GM12875 (cell line): ENCODE measurements at regions not wholly inside any gene's neighbourhood (a gene's known extent, or its start where the extent isn't known, plus 50 kb on each side); places are given as distances from the start of the nearest gene placed in this dataset.

ENCODE experiments used
- H3K4me3 ChIP-seq: one replicate; pipeline ENCODE4 v1.5.1; 2011; ENCODE audit warnings: low read depth, low read length, control low read depth
- TF ChIP-seq, protein P1 (sequence below): IDR thresholded peaks from 2 replicates; pipeline ENCODE4 v1.5.1; 2011; ENCODE audit warnings: low read depth, mild to moderate bottlenecking, control low read depth, inconsistent platforms, low read length, moderate library complexity, borderline replicate concordance; ENCODE audit not compliant: insufficient read depth

DNA sequence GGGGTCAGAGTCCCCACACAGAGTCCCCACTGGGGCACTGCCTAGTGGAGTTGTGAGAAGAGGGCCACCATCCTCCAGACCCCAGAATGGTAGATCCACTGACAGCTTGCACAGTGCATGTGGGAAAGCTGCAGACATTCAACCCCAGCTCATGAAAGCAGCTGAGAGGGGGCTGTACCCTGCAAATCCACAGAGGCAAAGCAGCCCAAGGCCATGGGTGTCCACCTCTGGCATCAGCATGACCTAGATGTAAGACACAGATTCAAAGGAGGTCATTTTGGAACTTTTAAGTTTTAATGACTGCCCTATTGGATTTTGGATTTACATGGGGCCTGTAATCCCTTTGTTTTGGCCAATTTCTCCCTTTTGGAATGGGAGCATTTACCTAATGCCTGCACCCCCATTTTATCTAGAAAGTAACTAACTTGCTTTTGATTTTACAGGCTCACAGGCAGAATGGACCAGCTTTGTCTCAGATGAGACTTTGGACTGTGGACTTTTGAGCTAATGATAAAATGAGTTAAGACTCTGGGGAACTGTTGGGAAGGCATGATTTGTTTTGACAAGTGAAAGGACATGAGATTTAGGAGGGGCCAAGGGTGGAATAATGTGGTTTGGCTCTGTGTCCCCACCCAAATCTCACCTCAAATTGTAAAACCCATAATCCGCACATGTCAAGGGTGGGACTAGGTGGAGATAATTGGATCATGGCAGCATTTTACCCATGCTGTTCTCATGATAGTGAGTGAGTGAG, 56.3 kb upstream of the ITGA1 start:
- TF ChIP-seq, protein P1, sequence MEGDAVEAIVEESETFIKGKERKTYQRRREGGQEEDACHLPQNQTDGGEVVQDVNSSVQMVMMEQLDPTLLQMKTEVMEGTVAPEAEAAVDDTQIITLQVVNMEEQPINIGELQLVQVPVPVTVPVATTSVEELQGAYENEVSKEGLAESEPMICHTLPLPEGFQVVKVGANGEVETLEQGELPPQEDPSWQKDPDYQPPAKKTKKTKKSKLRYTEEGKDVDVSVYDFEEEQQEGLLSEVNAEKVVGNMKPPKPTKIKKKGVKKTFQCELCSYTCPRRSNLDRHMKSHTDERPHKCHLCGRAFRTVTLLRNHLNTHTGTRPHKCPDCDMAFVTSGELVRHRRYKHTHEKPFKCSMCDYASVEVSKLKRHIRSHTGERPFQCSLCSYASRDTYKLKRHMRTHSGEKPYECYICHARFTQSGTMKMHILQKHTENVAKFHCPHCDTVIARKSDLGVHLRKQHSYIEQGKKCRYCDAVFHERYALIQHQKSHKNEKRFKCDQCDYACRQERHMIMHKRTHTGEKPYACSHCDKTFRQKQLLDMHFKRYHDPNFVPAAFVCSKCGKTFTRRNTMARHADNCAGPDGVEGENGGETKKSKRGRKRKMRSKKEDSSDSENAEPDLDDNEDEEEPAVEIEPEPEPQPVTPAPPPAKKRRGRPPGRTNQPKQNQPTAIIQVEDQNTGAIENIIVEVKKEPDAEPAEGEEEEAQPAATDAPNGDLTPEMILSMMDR = no peak
- H3K4me3 ChIP-seq = no peak overlapping the region

DNA sequence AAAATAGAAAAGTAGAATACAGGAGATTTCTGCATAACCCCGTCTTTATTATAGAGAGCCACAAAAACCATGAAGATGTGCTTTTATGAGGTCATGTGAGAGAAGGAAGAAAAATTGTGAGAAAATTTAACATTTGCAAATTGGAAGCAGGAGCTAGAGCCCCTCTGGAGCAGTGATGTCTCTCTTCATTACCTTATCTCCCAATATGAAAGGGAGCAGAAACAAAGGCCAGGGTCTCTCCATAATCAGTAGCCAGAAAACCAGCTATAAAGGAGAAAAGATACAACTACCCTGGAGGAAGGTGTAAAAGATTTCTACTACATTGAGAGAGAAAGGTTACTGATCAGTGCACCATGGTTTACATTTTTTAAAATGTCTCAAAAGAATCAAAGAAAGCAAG, 53.2 kb upstream of the ITGA1 start:
- TF ChIP-seq, protein P1 = no peak
- H3K4me3 ChIP-seq = no peak overlapping the region

- TF ChIP-seq, protein P1 = no peak
- no peak overlapping the region for H3K4me3 ChIP-seq
These were observed 52.6 kb upstream of the ITGA1 start for GRCh38 chr5:52735139-52735538.
